PC-3 (cell line): ENCODE measurements at regions not wholly inside any gene's neighbourhood (a gene's known extent, or its start where the extent isn't known, plus 50 kb on each side); places are given as distances from the start of the nearest gene placed in this dataset.

Experiments used
- ATAC-seq: fragments of 200-7000 bp; cut with Tn5 transposase; 2 replicates; pipeline ENCODE4 v1.9.1; 2020; ENCODE audit warnings: mild to moderate bottlenecking, moderate library complexity
- BruUV-seq: library from RNA; stranded (reverse); fragments of 400-500 nt; replicated peaks from 2 replicates; lab custom pipeline; 2021; lab: Mats Ljungman, UMichigan
- CTCF ChIA-PET: fragments of 300-600 bp; sonication (Branson Sonifier 250); formaldehyde crosslinking; loops from one replicate; lab custom pipeline; 2022; ENCODE audit warnings: antibody characterized with exemption; lab: Charles Lee
- POLR2A ChIA-PET: fragments of 300-600 bp; sonication (Branson Sonifier 250); formaldehyde crosslinking; loops from one replicate; lab custom pipeline; 2022; ENCODE audit warnings: antibody characterized with exemption; ENCODE audit not compliant: unreplicated experiment; lab: Charles Lee
- DNase-seq: peaks from one replicate; pipeline ENCODE4 v3.0.0-alpha.2; 2015
- H2AFZ ChIP-seq: fragments of 300-600 bp; sonication (generic); 2 replicates; pipeline ENCODE4 v1.6.0; 2016; ENCODE audit warnings: antibody characterized with exemption, low read length
- H3F3A ChIP-seq: fragments of 300-600 bp; sonication (generic); one replicate; pipeline ENCODE4 v1.6.0; 2017; ENCODE audit warnings: antibody characterized with exemption, low read length, control low read depth, mild to moderate bottlenecking; ENCODE audit not compliant: unreplicated experiment
- H3K27ac ChIP-seq: fragments of 300-600 bp; sonication (generic); 2 replicates; pipeline ENCODE4 v1.5.1; 2016; ENCODE audit warnings: mild to moderate bottlenecking, low read length
- H3K27me3 ChIP-seq: fragments of 300-600 bp; sonication (generic); 2 replicates; pipeline ENCODE4 v1.6.1; 2016; ENCODE audit warnings: low read length, mixed read lengths
- H3K36me3 ChIP-seq: fragments of 300-600 bp; sonication (generic); 2 replicates; pipeline ENCODE4 v1.6.1; 2016; ENCODE audit warnings: low read depth, mixed run types, low read length, mixed read lengths
- H3K4me1 ChIP-seq: fragments of 300-600 bp; sonication (generic); 2 replicates; pipeline ENCODE4 v1.5.1; 2016; ENCODE audit warnings: low read length; ENCODE audit not compliant: insufficient read depth
- H3K4me2 ChIP-seq: fragments of 300-600 bp; sonication (generic); 2 replicates; pipeline ENCODE4 v1.6.0; 2016; ENCODE audit warnings: low read length
- H3K4me3 ChIP-seq: fragments of 300-600 bp; sonication (generic); 2 replicates; pipeline ENCODE4 v1.5.1; 2016; ENCODE audit warnings: mild to moderate bottlenecking, low read length, mixed read lengths
- H3K79me2 ChIP-seq: fragments of 300-600 bp; sonication (generic); 2 replicates; pipeline ENCODE4 v1.6.1; 2017; ENCODE audit warnings: low read length, mixed read lengths
- H3K9ac ChIP-seq: fragments of 300-600 bp; sonication (generic); 2 replicates; pipeline ENCODE4 v1.6.0; 2016; ENCODE audit warnings: mild to moderate bottlenecking, low read length
- H3K9me2 ChIP-seq: fragments of 300-600 bp; sonication (generic); replicated peaks from 2 replicates; pipeline ENCODE4 v1.6.1; 2016; ENCODE audit warnings: mixed run types, low read length, mixed read lengths
- H3K9me3 ChIP-seq: fragments of 300-600 bp; sonication (generic); 2 replicates; pipeline ENCODE4 v1.6.1; 2016; ENCODE audit warnings: low read length, mixed read lengths
- H4K20me1 ChIP-seq: fragments of 300-600 bp; sonication (generic); 2 replicates; pipeline ENCODE4 v1.6.1; 2016; ENCODE audit warnings: low read length, mixed read lengths
- EZH2 ChIP-seq: fragments of 300-600 bp; sonication (generic); IDR thresholded peaks from one replicate; pipeline ENCODE4 v1.6.1; 2017; ENCODE audit warnings: antibody characterized with exemption, mild to moderate bottlenecking, low read length; ENCODE audit not compliant: unreplicated experiment
- EZH2phosphoT487 ChIP-seq: fragments of 300-600 bp; sonication (generic); IDR thresholded peaks from 2 replicates; pipeline ENCODE4 v1.6.1; 2018; ENCODE audit warnings: mild to moderate bottlenecking, antibody characterized with exemption, low read length, borderline replicate concordance
- intact Hi-C: fragments of 100-400 bp; cut with micrococcal nuclease; formaldehyde crosslinking; loops from 2 replicates; pipeline ENCODE4 v1.9.0; 2023
- TF ChIP-seq, protein P1 (sequence below): fragments of 300-600 bp; sonication (generic); conservative IDR thresholded peaks from 2 replicates; pipeline ENCODE4 v1.5.1; 2017; ENCODE audit warnings: antibody characterized with exemption, low read depth, mild to moderate bottlenecking, low read length

DNA sequence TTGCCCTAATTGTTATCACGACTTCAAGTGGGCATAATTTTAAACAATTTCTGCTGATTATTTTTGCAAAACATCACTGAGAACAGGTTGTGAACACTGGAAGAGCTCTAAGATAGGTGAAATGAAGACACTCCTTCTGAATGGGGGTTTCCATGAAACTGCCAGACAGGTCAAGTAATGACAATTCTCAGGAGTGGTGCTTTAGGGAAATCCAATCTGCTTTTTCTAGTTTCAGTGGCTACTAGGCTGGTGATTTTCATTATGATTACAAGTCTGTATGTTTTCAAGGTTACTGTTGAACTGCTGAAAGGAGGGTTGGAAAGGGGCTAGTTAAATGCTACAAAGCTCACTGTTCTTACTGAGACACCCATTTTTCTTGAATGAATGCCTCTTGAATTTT is 1724.2 kb downstream of the PCDH9 start:
- ATAC-seq = no peak
- ChIA-PET CTCF (no interaction called here), POLR2A (no interaction called here)
- H3F3A ChIP-seq = no peaks in the 10 kb centered on the region
- no peaks in the 10 kb centered on the region for H3K79me2 ChIP-seq
- intact Hi-C loops = no loop called here
- H3K4me3 ChIP-seq = no peak overlapping the region
- TF ChIP-seq, protein P1, sequence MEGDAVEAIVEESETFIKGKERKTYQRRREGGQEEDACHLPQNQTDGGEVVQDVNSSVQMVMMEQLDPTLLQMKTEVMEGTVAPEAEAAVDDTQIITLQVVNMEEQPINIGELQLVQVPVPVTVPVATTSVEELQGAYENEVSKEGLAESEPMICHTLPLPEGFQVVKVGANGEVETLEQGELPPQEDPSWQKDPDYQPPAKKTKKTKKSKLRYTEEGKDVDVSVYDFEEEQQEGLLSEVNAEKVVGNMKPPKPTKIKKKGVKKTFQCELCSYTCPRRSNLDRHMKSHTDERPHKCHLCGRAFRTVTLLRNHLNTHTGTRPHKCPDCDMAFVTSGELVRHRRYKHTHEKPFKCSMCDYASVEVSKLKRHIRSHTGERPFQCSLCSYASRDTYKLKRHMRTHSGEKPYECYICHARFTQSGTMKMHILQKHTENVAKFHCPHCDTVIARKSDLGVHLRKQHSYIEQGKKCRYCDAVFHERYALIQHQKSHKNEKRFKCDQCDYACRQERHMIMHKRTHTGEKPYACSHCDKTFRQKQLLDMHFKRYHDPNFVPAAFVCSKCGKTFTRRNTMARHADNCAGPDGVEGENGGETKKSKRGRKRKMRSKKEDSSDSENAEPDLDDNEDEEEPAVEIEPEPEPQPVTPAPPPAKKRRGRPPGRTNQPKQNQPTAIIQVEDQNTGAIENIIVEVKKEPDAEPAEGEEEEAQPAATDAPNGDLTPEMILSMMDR = no peak
- TF ChIP-seq EZH2phosphoT487 (no peak), EZH2 (no peak)
- no peak for DNase-seq
- H3K4me1 ChIP-seq = no peaks in the 10 kb centered on the region; the same call in 1 of the 2 replicates
- H3K9me3 ChIP-seq = no peaks in the 10 kb centered on the region
- no peak overlapping the region for H2AFZ ChIP-seq
- H4K20me1 ChIP-seq = no peaks in the 10 kb centered on the region
- H3K9me2 ChIP-seq = no peaks in the 10 kb centered on the region
- no peaks in the 10 kb centered on the region for H3K27me3 ChIP-seq
- H3K9ac ChIP-seq = no peak overlapping the region
- H3K27ac ChIP-seq = no peak overlapping the region
- no TSS peak for BruUV-seq
- no peaks in the 10 kb centered on the region for H3K36me3 ChIP-seq
- no peak overlapping the region for H3K4me2 ChIP-seq

DNA sequence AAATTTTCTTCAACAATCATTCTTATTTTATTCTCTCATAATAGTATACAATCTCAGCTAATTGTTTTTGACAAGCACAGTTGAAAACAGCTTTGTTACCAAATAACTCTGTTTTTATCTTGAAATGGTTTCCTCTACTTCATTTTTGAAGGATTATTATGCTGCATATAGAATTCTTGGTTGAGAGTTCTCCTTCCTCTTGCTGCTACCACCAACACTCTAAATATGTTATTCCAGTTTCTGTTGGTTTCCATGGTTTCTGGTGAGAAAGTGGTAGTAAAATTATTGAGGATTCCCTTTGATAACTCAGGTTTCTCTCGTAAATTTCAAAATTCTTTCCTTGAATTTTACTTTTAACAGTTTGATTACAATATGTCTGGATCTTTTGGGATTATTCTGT is 1725.9 kb downstream of the PCDH9 start:
- ATAC-seq (no peak), DNase-seq (no peak)
- intact Hi-C loops = no loop called here
- Histone ChIP-seq H3K27me3 (no peaks in the 10 kb centered on the region), H2AFZ (no peak overlapping the region), H3K36me3 (no peaks in the 10 kb centered on the region), H3K9me2 (no peaks in the 10 kb centered on the region), H3K9me3 (no peaks in the 10 kb centered on the region), H3K4me1 (no peaks in the 10 kb centered on the region; the same call in 1 of the 2 replicates), H3K4me2 (no peak overlapping the region), H3F3A (no peaks in the 10 kb centered on the region), H3K27ac (no peak overlapping the region), H3K79me2 (no peaks in the 10 kb centered on the region), H3K9ac (no peak overlapping the region), H4K20me1 (no peaks in the 10 kb centered on the region), H3K4me3 (no peak overlapping the region)
- ChIA-PET POLR2A (no interaction called here), CTCF (no interaction called here)
- no peak for TF ChIP-seq EZH2
- TF ChIP-seq, protein P1 = no peak
- no peak for TF ChIP-seq EZH2phosphoT487
- BruUV-seq = no TSS peak

GRCh38 chr13:65500481-65500880 is 1729.7 kb downstream of the PCDH9 start:
- H3K9me3 ChIP-seq = no peaks in the 10 kb centered on the region
- no peaks in the 10 kb centered on the region for H3K27me3 ChIP-seq
- H3K9me2 ChIP-seq = no peaks in the 10 kb centered on the region
- BruUV-seq = no TSS peak
- H3K4me2 ChIP-seq = no peak overlapping the region
- H3F3A ChIP-seq = no peaks in the 10 kb centered on the region
- H3K4me1 ChIP-seq = peaks cover 13% of the 10 kb centered on the region
- H3K27ac ChIP-seq = no peak overlapping the region
- ATAC-seq (no peak), DNase-seq (no peak)
- H3K79me2 ChIP-seq = no peaks in the 10 kb centered on the region
- H3K36me3 ChIP-seq = no peaks in the 10 kb centered on the region
- no peaks in the 10 kb centered on the region for H4K20me1 ChIP-seq
- ChIA-PET CTCF (no interaction called here), POLR2A (no interaction called here)
- H3K4me3 ChIP-seq = no peak overlapping the region
- H2AFZ ChIP-seq = no peak overlapping the region
- intact Hi-C loops = no loop called here
- H3K9ac ChIP-seq = no peak overlapping the region
- TF ChIP-seq, protein P1 = no peak
- no peak for TF ChIP-seq EZH2phosphoT487
- TF ChIP-seq EZH2 = no peak
